Ovary (tissue), 3 donors: ENCODE measurements at regions not wholly inside any gene's neighbourhood (a gene's known extent, or its start where the extent isn't known, plus 50 kb on each side); places are given as distances from the start of the nearest gene placed in this dataset.

Experiments used
- EP300 ChIP-seq: sonication (generic); formaldehyde crosslinking; IDR thresholded peaks from one replicate; pipeline ENCODE4 v1.6.1; 2017; ENCODE audit warnings: antibody characterized with exemption
- TF ChIP-seq, protein P1 (sequence below), 3 donors: fragments of 450-650 bp in 2 of 3; fragments of 200-600 bp in 1 of 3; IDR thresholded peaks; one replicate each; pipeline versions ENCODE4 v1.5.1 to v1.8.0; 2016 to 2022; ENCODE audit warnings: antibody characterized with exemption in 3 of 3, mild to moderate bottlenecking in 1 of 3
- donor health status: DM: no; HTN: no; CAD: no.

DNA sequence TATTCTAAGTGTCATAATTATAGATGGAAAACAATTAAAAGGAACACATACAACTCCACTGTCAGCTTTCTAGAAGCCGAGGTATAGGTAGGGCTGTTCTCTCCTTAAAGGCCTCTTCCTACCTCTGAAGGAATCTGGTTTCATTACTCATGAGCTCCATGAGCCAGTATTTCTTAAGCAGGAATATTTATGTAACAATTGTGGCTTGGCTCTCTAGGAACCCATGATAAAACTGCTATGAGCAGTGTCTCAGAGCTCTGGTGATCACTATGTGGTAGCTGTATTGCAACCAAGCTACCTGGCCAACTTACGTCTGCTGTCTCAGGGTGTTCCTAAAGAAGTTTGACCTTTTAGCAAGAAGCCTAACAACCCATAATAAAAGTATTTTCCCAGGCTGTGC is 157.7 kb downstream of the CEP120 start:
- TF ChIP-seq, protein P1, sequence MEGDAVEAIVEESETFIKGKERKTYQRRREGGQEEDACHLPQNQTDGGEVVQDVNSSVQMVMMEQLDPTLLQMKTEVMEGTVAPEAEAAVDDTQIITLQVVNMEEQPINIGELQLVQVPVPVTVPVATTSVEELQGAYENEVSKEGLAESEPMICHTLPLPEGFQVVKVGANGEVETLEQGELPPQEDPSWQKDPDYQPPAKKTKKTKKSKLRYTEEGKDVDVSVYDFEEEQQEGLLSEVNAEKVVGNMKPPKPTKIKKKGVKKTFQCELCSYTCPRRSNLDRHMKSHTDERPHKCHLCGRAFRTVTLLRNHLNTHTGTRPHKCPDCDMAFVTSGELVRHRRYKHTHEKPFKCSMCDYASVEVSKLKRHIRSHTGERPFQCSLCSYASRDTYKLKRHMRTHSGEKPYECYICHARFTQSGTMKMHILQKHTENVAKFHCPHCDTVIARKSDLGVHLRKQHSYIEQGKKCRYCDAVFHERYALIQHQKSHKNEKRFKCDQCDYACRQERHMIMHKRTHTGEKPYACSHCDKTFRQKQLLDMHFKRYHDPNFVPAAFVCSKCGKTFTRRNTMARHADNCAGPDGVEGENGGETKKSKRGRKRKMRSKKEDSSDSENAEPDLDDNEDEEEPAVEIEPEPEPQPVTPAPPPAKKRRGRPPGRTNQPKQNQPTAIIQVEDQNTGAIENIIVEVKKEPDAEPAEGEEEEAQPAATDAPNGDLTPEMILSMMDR (IDR thresholded peaks at IDR 0.05): no peak
- no peak for TF ChIP-seq EP300
